HG02588 (cell line): ENCODE measurements at regions not wholly inside any gene's neighbourhood (a gene's known extent, or its start where the extent isn't known, plus 50 kb on each side); places are given as distances from the start of the nearest gene placed in this dataset.

ENCODE experiments used
- ATAC-seq: cut with Tn5 transposase; IDR thresholded peaks from one replicate; pipeline ENCODE4 v1.9.1; 2021; ENCODE audit warnings: mild to moderate bottlenecking, moderate library complexity; ENCODE audit not compliant: unreplicated experiment

- no peak for ATAC-seq
Measured at GRCh38 chr5:58259685-58260152, 200.2 kb downstream of the PLK2 start.

GRCh38 chr5:58258984-58259684, 200.8 kb downstream of the PLK2 start:
- no peak for ATAC-seq

GRCh38 chr5:58255970-58256369, 203.9 kb downstream of the PLK2 start:
- ATAC-seq = no peak

DNA sequence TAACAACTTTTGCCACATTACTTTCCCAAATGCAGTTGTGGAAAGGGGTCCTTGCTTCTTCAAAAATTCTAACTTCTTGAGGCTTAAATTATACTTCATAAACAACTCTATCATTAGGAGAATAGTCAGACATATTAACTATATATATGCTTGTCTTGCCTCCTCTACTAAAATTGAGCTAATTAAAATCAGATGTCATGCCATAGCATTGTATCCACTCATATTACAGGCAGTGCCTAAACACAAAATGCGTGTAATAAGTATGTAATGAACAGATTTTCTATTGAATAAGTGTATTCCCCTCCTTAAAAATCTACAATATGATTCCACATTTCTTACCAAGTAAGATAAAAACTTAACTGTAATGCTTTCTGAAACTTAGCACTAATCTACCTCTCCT, 204.5 kb downstream of the PLK2 start:
- ATAC-seq = no peak

GRCh38 chr5:58248221-58248620, 211.7 kb downstream of the PLK2 start:
- ATAC-seq = no peak

GRCh38 chr5:58246461-58246944, 213.4 kb downstream of the PLK2 start:
- ATAC-seq = no peak

DNA sequence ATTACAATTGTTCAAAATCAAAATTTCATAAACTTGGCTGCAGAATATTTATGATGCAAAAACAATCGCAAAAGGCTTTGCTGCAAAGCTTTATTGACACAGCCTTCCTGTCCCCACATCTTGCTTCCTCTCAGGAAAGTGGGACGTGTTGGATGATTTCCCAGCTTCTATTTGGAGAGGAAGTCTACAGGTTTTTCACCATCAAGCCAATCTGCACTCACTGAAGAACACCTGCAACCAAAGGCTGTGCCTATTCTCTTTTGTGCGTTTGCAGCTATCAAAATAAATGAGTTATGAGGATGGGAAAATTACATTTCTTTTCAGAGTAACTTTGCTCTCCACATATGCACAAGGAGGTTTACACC, 214.4 kb downstream of the PLK2 start:
- ATAC-seq = no peak

DNA sequence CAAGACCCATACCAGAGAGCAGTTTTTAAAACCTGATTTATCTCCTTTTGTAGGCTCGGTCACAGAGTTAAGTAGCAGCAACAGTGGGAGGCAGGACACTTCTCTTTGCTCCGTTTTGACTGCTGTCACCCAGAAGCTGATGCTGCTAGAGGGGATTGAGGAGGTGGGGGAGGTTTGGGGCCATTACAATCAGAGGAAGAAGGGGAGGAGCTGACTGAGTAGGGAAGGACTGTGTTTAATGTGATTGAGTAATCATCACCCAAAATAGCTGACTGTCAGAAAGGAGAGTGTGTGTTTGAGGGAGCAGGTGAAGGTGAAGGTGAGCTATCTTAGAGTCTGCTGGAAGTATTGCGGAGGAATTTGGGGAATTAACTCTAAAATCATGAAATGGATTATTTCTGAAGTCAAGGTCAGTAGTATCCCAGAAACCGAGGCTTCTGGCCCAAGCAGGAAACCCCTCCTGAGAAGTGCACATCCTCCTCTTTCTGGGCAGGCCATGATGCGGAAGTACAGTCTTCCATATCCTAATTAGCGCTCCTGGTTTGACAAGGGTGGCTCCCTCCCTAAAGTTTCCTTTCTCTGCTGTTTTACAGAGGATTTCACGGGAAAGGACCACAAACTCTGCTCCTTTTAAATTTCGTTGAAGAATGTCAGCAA, 214.9 kb downstream of the PLK2 start:
- no peak for ATAC-seq

DNA sequence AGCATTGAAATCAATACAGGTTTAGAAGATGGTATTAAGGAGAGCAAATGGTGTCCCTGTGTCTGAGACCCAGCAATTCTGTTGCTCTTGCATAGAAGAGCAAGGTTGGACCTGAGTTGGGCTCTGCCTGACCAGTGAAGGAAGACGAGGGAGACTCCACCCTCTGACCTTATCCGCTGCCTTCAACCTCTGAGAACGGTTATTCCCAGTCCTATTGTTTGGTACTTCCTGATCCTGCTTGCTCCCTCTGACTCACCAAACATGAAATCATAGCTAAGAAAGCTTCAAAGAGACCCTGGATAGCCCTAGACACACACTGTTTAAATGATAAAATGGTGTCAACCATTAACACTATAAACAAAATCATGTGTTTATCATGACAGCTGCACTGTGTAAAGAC, 218.5 kb downstream of the PLK2 start:
- ATAC-seq = no peak

GRCh38 chr5:58240322-58240721, 219.6 kb downstream of the PLK2 start:
- no peak for ATAC-seq

DNA sequence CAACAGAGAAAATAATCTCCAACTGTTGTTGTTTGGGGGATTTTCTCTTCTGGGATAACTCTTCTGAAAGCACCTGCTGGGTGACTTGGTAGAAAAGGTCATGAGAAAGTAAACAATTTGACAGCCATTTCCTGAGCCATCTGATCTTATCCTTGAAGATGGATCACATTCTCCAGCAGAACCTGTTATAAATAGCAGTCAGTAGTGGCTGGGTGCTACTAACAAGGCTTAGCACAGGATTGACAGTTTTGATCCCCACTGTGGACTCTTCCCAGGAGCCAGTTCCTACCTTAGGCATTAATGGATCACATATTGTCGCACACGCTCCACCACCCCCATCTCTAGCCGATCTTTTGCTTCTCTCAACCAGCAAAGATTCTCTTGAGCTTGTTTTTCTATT, 220.2 kb downstream of the PLK2 start:
- ATAC-seq = no peak

DNA sequence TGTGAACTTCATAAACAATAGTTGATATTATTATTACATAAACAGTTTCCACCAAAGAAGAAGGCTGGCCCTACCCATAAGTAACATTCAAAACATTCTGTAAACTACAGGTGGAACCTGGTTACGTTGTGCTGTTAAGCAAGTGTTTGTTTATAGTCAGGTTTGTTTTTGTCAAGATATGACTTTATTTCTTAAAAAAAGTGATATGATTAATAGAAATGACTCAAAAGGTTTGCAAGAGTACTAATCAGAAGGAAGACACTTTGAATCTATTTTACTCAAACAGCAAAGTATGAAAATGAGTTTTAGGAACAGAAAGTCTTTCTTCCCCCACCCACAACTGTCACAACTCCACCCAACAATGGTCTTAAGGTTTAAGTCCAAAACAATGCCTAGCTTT, 220.8 kb downstream of the PLK2 start:
- no peak for ATAC-seq

GRCh38 chr5:58236498-58236897, 223.4 kb downstream of the PLK2 start:
- no peak for ATAC-seq

GRCh38 chr5:58235299-58235698, 224.6 kb downstream of the PLK2 start:
- no peak for ATAC-seq

- no peak for ATAC-seq
Measured at GRCh38 chr5:58232130-58232529, 227.8 kb downstream of the PLK2 start.

- ATAC-seq = no peak
Measured at GRCh38 chr5:58231041-58231440, 228.8 kb downstream of the PLK2 start.

DNA sequence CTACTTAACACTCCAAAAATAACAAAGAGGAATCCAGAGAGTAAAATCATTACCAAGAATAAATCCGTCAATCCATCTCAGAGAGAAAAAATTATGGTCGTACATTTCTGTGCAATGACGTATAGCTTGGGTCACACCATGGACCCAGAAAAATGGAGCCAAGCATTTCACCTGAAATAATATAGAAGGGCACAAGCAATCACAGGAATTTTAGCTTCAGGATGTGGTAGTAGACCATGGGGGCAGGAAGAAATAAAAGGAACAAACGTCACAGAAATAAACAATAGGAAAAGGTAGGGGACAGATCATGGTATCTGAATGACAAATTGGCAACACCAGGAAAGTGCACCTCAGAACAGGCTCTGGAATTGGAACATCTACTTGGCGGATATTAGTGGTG, 231.0 kb downstream of the PLK2 start:
- ATAC-seq = no peak

DNA sequence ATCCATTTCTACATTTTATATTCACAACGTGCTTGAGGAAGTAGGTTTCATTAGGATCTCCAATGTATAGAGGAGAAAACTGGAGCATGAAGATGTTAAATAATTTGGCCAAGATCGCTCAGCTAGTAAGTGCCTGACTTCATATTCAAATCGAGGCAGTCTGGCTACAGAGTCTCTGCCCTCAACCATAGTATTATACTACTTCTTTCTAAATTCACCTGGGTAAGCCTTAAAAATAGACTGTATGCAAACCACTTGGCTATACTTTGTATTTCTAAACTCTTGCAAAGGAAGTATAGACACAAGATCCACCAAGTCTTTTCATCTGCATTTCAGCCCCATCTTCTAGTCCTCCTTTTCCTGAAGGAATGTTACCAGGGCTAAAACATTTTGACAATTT, 232.0 kb downstream of the PLK2 start:
- no peak for ATAC-seq

GRCh38 chr5:58224661-58225060, 235.2 kb downstream of the PLK2 start:
- ATAC-seq = no peak

DNA sequence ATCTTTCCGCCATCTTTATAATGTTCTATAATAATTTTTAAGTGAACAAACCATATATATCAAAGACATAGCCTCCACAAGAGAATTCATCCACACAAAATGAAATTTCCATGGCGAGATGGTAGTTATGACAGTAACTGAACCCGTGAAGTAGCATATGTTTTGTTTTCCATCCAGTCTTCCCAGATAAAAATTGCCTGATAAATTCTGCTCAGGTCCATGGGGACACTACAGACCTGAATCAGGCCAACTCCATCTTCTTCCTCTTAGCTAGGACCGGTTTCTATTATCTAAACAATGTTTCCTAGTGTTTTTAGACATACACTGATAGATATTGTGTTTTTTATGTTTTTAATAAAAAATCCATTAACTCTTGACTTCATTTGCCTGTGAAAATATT, 235.7 kb downstream of the PLK2 start:
- ATAC-seq = no peak

GRCh38 chr5:58215364-58215763, 244.5 kb downstream of the PLK2 start:
- no peak for ATAC-seq

DNA sequence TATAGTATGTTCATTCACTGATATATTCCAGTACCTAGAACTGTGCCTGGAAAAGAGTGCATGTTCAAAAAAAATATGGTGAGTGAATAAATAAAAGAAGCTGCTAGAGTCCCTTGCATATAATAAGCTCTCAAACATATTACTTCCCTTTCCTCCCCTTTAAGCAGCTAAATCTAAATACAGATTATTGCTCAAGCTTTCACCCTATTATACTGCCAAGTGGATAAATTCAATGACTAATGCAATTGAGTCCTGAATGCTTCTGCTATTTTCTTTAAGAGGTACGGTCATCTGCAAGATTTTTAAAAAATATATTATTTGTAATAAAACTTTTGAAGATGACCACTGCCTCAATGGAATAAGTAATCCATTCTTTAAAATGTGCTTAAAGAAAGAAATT, 248.4 kb downstream of the PLK2 start:
- no peak for ATAC-seq

DNA sequence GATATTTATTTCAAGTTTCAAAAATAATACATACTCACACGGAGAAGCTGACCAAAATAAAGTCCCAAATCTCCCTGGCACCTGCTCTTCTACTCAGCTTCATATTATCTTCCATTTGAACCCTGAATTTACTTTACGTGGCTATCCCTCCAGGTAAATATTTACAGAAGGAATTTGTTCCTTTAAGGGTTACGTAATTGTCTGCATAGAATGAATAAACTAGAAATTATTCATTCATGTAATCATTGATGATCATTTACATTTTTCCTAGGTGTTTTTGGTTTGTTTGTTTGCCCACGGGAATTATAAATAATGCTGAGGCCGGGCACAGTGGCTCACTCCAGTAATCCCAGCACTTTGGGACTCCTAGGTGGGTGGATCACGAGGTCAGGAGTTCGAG, 251.2 kb downstream of the PLK2 start:
- no peak for ATAC-seq
